HEK293 (cell line): ENCODE measurements at regions not wholly inside any gene's neighbourhood (a gene's known extent, or its start where the extent isn't known, plus 50 kb on each side); places are given as distances from the start of the nearest gene placed in this dataset.
"Not testable (repeated sequence)": the region's sequence is repeated elsewhere in the genome, so short reads cannot be mapped to it uniquely, and the experiment has no call there.

Source experiments
- CTCF ChIA-PET: fragments of 350-600 bp; formaldehyde crosslinking; extraction: SDS; loops from one replicate; lab custom pipeline; 2021; ENCODE audit warnings: antibody characterized with exemption; lab: Yijun Ruan, JAX
- POLR2A ChIA-PET: fragments of 300-600 bp; formaldehyde crosslinking; extraction: SDS; loops from one replicate; lab custom pipeline; 2020; ENCODE audit warnings: antibody characterized with exemption, inconsistent platforms; lab: Yijun Ruan, JAX
- H3K27ac ChIP-seq: fragments of 200-500 bp; sonication (Bioruptor generic); 2 replicates; pipeline ENCODE4 v1.5.1; 2014; ENCODE audit warnings: low read depth, low read length, control low read depth, inconsistent platforms; ENCODE audit errors: extremely low read depth
- H3K36me3 ChIP-seq, 2 experiments: fragments of 200-500 bp in 1 of 2; sonication (Bioruptor generic) in 1 of 2; 1 replicate in 1 of 2; 2 replicates in 1 of 2; pipeline ENCODE4 v1.5.1; 2014 to 2017; ENCODE audit warnings: inconsistent platforms in 2 of 2, low read length in 2 of 2; ENCODE audit not compliant: control insufficient read depth in 2 of 2, insufficient read depth in 1 of 2
- H3K4me1 ChIP-seq: fragments of 200-500 bp; sonication (Bioruptor generic); 2 replicates; pipeline ENCODE4 v1.5.1; 2014; ENCODE audit warnings: mild to moderate bottlenecking, low read length, inconsistent platforms; ENCODE audit not compliant: control insufficient read depth, insufficient read depth
- H3K4me3 ChIP-seq: 2 replicates; pipeline ENCODE4 v1.5.1; 2011; ENCODE audit warnings: low read depth, mild to moderate bottlenecking, control low read depth, low read length, moderate library complexity
- H3K9me3 ChIP-seq: fragments of 200-500 bp; sonication (Bioruptor generic); 2 replicates; pipeline ENCODE4 v1.5.1; 2014; ENCODE audit warnings: low read depth, low read length, inconsistent platforms; ENCODE audit not compliant: control insufficient read depth, insufficient read depth
- BCL11B ChIP-seq: fragments of 450-650 bp; formaldehyde crosslinking; IDR thresholded peaks from 2 replicates; pipeline ENCODE4 v1.5.1; 2016; ENCODE audit warnings: low read depth, missing biosample characterization, missing genetic modification characterization
- EGR2 ChIP-seq: fragments of 450-650 bp; formaldehyde crosslinking; IDR thresholded peaks from 2 replicates; pipeline ENCODE4 v1.5.1; 2016; ENCODE audit warnings: low read depth, missing biosample characterization, missing genetic modification characterization
- IKZF3 ChIP-seq: fragments of 450-650 bp; IDR thresholded peaks from 2 replicates; pipeline ENCODE4 v1.5.0; 2018; ENCODE audit warnings: missing biosample characterization, mild to moderate bottlenecking, missing genetic modification characterization, moderate library complexity
- KLF1 ChIP-seq: fragments of 450-650 bp; formaldehyde crosslinking; IDR thresholded peaks from 2 replicates; pipeline ENCODE4 v1.5.1; 2016; ENCODE audit warnings: missing biosample characterization, missing genetic modification characterization
- REPIN1 ChIP-seq: fragments of 450-650 bp; formaldehyde crosslinking; IDR thresholded peaks from 2 replicates; pipeline ENCODE4 v1.5.1; 2017; ENCODE audit warnings: missing biosample characterization, missing genetic modification characterization, low read depth
- SCRT1 ChIP-seq: fragments of 450-650 bp; formaldehyde crosslinking; IDR thresholded peaks from 2 replicates; pipeline ENCODE4 v1.5.1; 2016; ENCODE audit warnings: missing biosample characterization, missing genetic modification characterization, borderline replicate concordance
- SP3 ChIP-seq: fragments of 450-650 bp; formaldehyde crosslinking; IDR thresholded peaks from 2 replicates; pipeline ENCODE4 v1.5.1; 2016; ENCODE audit warnings: missing biosample characterization, missing genetic modification characterization
- SP7 ChIP-seq: fragments of 450-650 bp; formaldehyde crosslinking; IDR thresholded peaks from 2 replicates; pipeline ENCODE4 v1.5.1; 2016; ENCODE audit warnings: missing biosample characterization, missing genetic modification characterization
- ZNF335 ChIP-seq: fragments of 450-650 bp; formaldehyde crosslinking; conservative IDR thresholded peaks from 2 replicates; pipeline ENCODE4 v1.5.1; 2016; ENCODE audit warnings: missing biosample characterization, missing genetic modification characterization
- ZNF391 ChIP-seq: fragments of 450-650 bp; formaldehyde crosslinking; IDR thresholded peaks from 2 replicates; pipeline ENCODE4 v1.5.1; 2016; ENCODE audit warnings: low read depth, missing biosample characterization, missing genetic modification characterization, borderline replicate concordance
- ZNF571 ChIP-seq: fragments of 450-650 bp; formaldehyde crosslinking; IDR thresholded peaks from 2 replicates; pipeline ENCODE4 v1.5.0; 2017; ENCODE audit warnings: missing biosample characterization, missing genetic modification characterization
- ZNF660 ChIP-seq: fragments of 450-650 bp; IDR thresholded peaks from 2 replicates; pipeline ENCODE4 v1.5.1; 2018; ENCODE audit warnings: missing biosample characterization, mild to moderate bottlenecking, missing genetic modification characterization
- TF ChIP-seq, protein P1 (sequence below): fragments of 450-650 bp; formaldehyde crosslinking; IDR thresholded peaks from 2 replicates; pipeline ENCODE4 v1.5.1; 2016; ENCODE audit warnings: missing biosample characterization, missing genetic modification characterization
- TF ChIP-seq, protein P2 (sequence below): fragments of 450-650 bp; formaldehyde crosslinking; IDR thresholded peaks from 2 replicates; pipeline ENCODE4 v1.5.1; 2017; ENCODE audit warnings: missing biosample characterization, missing genetic modification characterization
- TF ChIP-seq, protein P3 (sequence below): fragments of 450-650 bp; formaldehyde crosslinking; IDR thresholded peaks from 2 replicates; pipeline ENCODE4 v1.5.1; 2016; ENCODE audit warnings: missing biosample characterization, missing genetic modification characterization, borderline replicate concordance
- TF ChIP-seq, protein P4 (sequence below): fragments of 450-650 bp; formaldehyde crosslinking; IDR thresholded peaks from 2 replicates; pipeline ENCODE4 v1.5.1; 2017; ENCODE audit warnings: missing biosample characterization, missing genetic modification characterization
- TF ChIP-seq, protein P5 (sequence below): fragments of 450-650 bp; formaldehyde crosslinking; IDR thresholded peaks from 2 replicates; pipeline ENCODE4 v1.5.1; 2016; ENCODE audit warnings: missing biosample characterization, missing genetic modification characterization

DNA sequence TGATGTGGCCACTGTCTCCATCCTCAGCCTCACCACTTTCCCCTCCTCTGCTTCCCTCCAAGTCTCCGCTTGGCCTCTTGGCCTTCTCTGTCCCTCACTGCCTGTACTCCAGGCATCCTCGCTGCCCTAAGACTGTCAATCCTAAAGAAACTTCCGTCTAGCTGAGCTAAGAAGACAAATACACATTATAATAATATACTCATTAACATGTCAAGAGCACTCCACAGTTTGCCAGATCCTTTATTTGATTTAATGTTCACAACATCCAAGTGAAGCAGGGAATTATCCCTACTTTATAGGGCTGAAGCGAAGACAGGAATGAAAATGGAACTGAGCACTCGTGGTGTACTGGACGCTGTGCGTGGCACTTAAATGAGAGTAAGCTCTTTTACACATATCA lies 72.4 kb upstream of the SLC22A23 start:
- POLR2A ChIA-PET: no interaction called here
- Histone ChIP-seq H3K4me1 (no peaks in the 10 kb centered on the region), H3K36me3 (no peaks in the 10 kb centered on the region), H3K4me3 (no peak overlapping the region), H3K9me3 (no peaks in the 10 kb centered on the region), H3K27ac (no peak overlapping the region)
- TF ChIP-seq SP3 (tag by site-specific recombination): no peak
- TF ChIP-seq EGR2: no peak
- TF ChIP-seq, protein P1, sequence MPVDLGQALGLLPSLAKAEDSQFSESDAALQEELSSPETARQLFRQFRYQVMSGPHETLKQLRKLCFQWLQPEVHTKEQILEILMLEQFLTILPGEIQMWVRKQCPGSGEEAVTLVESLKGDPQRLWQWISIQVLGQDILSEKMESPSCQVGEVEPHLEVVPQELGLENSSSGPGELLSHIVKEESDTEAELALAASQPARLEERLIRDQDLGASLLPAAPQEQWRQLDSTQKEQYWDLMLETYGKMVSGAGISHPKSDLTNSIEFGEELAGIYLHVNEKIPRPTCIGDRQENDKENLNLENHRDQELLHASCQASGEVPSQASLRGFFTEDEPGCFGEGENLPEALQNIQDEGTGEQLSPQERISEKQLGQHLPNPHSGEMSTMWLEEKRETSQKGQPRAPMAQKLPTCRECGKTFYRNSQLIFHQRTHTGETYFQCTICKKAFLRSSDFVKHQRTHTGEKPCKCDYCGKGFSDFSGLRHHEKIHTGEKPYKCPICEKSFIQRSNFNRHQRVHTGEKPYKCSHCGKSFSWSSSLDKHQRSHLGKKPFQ (tag by site-specific recombination): no peak
- TF ChIP-seq SP7 (tag by site-specific recombination): no peak
- TF ChIP-seq, protein P2, sequence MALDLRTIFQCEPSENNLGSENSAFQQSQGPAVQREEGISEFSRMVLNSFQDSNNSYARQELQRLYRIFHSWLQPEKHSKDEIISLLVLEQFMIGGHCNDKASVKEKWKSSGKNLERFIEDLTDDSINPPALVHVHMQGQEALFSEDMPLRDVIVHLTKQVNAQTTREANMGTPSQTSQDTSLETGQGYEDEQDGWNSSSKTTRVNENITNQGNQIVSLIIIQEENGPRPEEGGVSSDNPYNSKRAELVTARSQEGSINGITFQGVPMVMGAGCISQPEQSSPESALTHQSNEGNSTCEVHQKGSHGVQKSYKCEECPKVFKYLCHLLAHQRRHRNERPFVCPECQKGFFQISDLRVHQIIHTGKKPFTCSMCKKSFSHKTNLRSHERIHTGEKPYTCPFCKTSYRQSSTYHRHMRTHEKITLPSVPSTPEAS (tag by site-specific recombination): no peak
- TF ChIP-seq IKZF3 (tag by site-specific recombination): no peak
- TF ChIP-seq ZNF391 (tag by site-specific recombination): no peak
- TF ChIP-seq ZNF335 (tag by site-specific recombination): no peak
- TF ChIP-seq REPIN1 (tag by site-specific recombination): no peak
- TF ChIP-seq KLF1 (tag by site-specific recombination): no peak
- TF ChIP-seq, protein P3, sequence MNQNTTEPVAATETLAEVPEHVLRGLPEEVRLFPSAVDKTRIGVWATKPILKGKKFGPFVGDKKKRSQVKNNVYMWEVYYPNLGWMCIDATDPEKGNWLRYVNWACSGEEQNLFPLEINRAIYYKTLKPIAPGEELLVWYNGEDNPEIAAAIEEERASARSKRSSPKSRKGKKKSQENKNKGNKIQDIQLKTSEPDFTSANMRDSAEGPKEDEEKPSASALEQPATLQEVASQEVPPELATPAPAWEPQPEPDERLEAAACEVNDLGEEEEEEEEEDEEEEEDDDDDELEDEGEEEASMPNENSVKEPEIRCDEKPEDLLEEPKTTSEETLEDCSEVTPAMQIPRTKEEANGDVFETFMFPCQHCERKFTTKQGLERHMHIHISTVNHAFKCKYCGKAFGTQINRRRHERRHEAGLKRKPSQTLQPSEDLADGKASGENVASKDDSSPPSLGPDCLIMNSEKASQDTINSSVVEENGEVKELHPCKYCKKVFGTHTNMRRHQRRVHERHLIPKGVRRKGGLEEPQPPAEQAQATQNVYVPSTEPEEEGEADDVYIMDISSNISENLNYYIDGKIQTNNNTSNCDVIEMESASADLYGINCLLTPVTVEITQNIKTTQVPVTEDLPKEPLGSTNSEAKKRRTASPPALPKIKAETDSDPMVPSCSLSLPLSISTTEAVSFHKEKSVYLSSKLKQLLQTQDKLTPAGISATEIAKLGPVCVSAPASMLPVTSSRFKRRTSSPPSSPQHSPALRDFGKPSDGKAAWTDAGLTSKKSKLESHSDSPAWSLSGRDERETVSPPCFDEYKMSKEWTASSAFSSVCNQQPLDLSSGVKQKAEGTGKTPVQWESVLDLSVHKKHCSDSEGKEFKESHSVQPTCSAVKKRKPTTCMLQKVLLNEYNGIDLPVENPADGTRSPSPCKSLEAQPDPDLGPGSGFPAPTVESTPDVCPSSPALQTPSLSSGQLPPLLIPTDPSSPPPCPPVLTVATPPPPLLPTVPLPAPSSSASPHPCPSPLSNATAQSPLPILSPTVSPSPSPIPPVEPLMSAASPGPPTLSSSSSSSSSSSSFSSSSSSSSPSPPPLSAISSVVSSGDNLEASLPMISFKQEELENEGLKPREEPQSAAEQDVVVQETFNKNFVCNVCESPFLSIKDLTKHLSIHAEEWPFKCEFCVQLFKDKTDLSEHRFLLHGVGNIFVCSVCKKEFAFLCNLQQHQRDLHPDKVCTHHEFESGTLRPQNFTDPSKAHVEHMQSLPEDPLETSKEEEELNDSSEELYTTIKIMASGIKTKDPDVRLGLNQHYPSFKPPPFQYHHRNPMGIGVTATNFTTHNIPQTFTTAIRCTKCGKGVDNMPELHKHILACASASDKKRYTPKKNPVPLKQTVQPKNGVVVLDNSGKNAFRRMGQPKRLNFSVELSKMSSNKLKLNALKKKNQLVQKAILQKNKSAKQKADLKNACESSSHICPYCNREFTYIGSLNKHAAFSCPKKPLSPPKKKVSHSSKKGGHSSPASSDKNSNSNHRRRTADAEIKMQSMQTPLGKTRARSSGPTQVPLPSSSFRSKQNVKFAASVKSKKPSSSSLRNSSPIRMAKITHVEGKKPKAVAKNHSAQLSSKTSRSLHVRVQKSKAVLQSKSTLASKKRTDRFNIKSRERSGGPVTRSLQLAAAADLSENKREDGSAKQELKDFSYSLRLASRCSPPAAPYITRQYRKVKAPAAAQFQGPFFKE (tag by site-specific recombination): no peak
- no peak for TF ChIP-seq BCL11B (tag by site-specific recombination)
- CTCF ChIA-PET: interaction anchor here (0.5 to 0.6 kb wide), 3 partner anchors 71 to 118 kb away, joined by 4 read pairs; no protein-coding TSS in a partner anchor

DNA sequence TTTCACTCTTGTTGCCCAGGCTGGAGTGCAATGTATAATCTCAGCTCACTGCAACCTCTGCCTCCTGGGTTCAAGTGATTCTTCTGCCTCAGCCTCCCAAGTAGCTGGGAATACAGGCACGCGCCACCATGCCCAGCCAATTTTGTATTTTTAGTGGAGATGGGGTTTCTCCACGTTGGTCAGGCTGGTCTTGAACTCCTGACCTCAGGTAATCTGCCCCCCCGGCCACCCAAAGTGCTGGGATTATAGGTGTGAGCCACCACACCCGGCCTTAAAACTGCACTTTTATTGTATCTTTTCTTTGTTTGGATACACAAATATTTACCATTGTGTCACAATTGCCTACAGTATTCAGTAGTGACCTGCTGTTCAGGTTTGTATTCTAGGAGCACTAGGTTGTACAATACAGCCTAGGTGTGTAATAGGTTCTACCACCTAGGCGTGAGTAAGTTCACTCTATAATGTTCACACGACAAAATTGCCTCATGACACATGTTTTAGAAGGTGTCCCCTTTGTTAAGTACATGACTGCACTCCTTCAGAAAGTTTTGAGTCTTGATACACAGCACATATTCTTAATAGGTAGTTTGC lies 71.3 kb upstream of the SLC22A23 start:
- H3K27ac ChIP-seq, H3K4me1 ChIP-seq, H3K36me3 ChIP-seq, POLR2A ChIA-PET, H3K9me3 ChIP-seq, H3K4me3 ChIP-seq: not testable (repeated sequence)
- CTCF ChIA-PET: interaction anchor here (0.6 kb wide), 1 partner anchor 8 kb away, joined by 7 read pairs; no protein-coding TSS in a partner anchor

DNA sequence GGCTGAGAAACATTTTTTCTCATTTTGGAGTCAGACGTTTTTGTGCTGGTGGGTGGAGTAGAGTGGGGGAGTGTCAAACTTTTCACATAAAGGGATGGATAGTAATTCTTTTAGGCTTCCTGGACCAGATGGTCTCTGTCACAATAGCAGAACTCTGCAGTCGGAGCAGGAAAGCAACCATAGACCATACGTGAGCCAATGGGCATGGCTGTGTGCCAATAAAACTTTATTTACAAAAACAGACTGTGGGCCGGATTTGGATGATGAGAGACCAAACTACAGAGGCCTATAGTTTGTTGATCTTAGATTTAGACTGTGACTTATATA lies 70.8 kb upstream of the SLC22A23 start:
- Histone ChIP-seq H3K36me3 (no peaks in the 10 kb centered on the region), H3K9me3 (no peaks in the 10 kb centered on the region), H3K4me3 (no peak overlapping the region), H3K27ac (no peak overlapping the region), H3K4me1 (no peaks in the 10 kb centered on the region)
- ChIA-PET POLR2A (no interaction called here), CTCF (interaction anchor here (0.8 to 1.1 kb wide), 2 partner anchors 205 to 451 kb away, joined by 3 read pairs; no protein-coding TSS in a partner anchor)
- TF ChIP-seq, protein P4, sequence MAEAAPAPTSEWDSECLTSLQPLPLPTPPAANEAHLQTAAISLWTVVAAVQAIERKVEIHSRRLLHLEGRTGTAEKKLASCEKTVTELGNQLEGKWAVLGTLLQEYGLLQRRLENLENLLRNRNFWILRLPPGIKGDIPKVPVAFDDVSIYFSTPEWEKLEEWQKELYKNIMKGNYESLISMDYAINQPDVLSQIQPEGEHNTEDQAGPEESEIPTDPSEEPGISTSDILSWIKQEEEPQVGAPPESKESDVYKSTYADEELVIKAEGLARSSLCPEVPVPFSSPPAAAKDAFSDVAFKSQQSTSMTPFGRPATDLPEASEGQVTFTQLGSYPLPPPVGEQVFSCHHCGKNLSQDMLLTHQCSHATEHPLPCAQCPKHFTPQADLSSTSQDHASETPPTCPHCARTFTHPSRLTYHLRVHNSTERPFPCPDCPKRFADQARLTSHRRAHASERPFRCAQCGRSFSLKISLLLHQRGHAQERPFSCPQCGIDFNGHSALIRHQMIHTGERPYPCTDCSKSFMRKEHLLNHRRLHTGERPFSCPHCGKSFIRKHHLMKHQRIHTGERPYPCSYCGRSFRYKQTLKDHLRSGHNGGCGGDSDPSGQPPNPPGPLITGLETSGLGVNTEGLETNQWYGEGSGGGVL (tag by site-specific recombination): no peak
- TF ChIP-seq ZNF660 (tag by site-specific recombination) (no peak), ZNF571 (tag by site-specific recombination) (no peak), SCRT1 (no peak)
- TF ChIP-seq, protein P5, sequence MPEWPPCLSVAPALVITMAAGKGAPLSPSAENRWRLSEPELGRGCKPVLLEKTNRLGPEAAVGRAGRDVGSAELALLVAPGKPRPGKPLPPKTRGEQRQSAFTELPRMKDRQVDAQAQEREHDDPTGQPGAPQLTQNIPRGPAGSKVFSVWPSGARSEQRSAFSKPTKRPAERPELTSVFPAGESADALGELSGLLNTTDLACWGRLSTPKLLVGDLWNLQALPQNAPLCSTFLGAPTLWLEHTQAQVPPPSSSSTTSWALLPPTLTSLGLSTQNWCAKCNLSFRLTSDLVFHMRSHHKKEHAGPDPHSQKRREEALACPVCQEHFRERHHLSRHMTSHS (tag by site-specific recombination): no peak
